ENCODE measurements at regions not wholly inside any gene's neighbourhood (a gene's known extent, or its start where the extent isn't known, plus 50 kb on each side); places are given as distances from the start of the nearest gene placed in this dataset.

GRCh38 chr14:25551674-25552073 is 501.7 kb upstream of the STXBP6 start (continued):
- TF ChIP-seq, protein P1, sequence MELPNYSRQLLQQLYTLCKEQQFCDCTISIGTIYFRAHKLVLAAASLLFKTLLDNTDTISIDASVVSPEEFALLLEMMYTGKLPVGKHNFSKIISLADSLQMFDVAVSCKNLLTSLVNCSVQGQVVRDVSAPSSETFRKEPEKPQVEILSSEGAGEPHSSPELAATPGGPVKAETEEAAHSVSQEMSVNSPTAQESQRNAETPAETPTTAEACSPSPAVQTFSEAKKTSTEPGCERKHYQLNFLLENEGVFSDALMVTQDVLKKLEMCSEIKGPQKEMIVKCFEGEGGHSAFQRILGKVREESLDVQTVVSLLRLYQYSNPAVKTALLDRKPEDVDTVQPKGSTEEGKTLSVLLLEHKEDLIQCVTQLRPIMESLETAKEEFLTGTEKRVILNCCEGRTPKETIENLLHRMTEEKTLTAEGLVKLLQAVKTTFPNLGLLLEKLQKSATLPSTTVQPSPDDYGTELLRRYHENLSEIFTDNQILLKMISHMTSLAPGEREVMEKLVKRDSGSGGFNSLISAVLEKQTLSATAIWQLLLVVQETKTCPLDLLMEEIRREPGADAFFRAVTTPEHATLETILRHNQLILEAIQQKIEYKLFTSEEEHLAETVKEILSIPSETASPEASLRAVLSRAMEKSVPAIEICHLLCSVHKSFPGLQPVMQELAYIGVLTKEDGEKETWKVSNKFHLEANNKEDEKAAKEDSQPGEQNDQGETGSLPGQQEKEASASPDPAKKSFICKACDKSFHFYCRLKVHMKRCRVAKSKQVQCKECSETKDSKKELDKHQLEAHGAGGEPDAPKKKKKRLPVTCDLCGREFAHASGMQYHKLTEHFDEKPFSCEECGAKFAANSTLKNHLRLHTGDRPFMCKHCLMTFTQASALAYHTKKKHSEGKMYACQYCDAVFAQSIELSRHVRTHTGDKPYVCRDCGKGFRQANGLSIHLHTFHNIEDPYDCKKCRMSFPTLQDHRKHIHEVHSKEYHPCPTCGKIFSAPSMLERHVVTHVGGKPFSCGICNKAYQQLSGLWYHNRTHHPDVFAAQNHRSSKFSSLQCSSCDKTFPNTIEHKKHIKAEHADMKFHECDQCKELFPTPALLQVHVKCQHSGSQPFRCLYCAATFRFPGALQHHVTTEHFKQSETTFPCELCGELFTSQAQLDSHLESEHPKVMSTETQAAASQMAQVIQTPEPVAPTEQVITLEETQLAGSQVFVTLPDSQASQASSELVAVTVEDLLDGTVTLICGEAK (IDR thresholded peaks at IDR 0.05) = no peak
- TF ChIP-seq, protein P1 (CRISPR knock-in tag; IDR thresholded peaks at IDR 0.05) = no peak
- TF ChIP-seq ZNF79 (CRISPR knock-in tag; IDR thresholded peaks at IDR 0.05; ENCODE audit: low read depth) (no peak), XRCC4 (IDR thresholded peaks at IDR 0.05; ENCODE audit: extremely low read depth, insufficient read depth, insufficient read length) (no peak), MAX (CRISPR knock-in tag; IDR thresholded peaks at IDR 0.05) (no peak), ZZZ3 (IDR thresholded peaks at IDR 0.05) (no peak), ZKSCAN8 (CRISPR knock-in tag; IDR thresholded peaks at IDR 0.05) (no peak), SAP30 (IDR thresholded peaks at IDR 0.05; ENCODE audit: borderline replicate concordance, insufficient read depth, low read depth, low read length, poor library complexity, severe bottlenecking) (no peak)

Data from K562 (cell line).